GM21786 (cell line): ENCODE measurements at regions not wholly inside any gene's neighbourhood (a gene's known extent, or its start where the extent isn't known, plus 50 kb on each side); places are given as distances from the start of the nearest gene placed in this dataset.
"Not testable (repeated sequence)": the region's sequence is repeated elsewhere in the genome, so short reads cannot be mapped to it uniquely, and the experiment has no call there.

Source experiments
- ATAC-seq: cut with Tn5 transposase; IDR thresholded peaks from one replicate; pipeline ENCODE4 v1.9.1; 2021; ENCODE audit not compliant: unreplicated experiment

- no peak for ATAC-seq
These were observed 55.2 kb downstream of the GCC1 start for GRCh38 chr7:127530148-127530547.

- ATAC-seq, result no peak
These were observed 57.8 kb downstream of the GCC1 start for GRCh38 chr7:127527561-127527960.

GRCh38 chr7:127525866-127526480 lies 59.4 kb downstream of the GCC1 start:
- ATAC-seq, result no peak

- ATAC-seq, result no peak
These were observed 69.1 kb downstream of the GCC1 start for GRCh38 chr7:127516320-127516719.

DNA sequence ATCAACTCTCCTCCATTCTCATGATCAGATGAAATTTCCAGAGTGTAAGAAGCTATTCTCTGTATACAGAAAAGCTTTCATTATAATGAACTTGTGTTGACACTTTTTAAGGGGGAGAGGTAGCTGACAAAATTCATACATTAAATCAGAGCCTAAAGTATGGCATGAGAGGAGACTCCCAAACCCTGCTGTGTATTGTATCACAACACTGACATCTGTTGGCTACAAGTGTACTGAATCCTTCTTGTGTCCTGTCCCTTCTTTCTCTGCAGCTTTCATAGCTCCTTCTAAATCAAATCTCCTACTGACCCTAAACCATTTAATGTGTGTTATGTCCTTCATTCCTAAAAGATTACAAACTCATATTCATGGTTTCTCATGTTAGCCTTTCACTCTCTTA lies 70.9 kb downstream of the GCC1 start:
- no peak for ATAC-seq

DNA sequence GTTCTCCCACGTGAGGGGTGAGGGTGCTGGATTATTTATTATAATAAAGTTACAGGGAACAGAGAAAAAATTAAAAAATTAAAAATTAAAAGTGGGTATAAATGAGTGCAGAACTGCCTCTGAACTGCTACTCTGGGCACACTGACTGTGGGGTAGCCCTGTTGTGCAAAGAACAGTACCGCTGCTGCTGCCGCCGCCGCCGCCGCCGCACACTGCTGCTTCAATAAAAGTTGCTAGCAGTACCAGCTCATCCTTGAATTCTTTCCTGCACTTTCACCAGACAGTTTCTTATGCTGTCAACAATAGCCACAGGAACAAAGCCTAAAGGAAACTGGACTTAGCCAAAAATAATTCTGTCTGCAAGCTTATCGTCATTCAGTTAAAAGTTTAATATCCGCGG lies 72.1 kb downstream of the GCC1 start:
- no peak for ATAC-seq

GRCh38 chr7:127512663-127513062 lies 72.7 kb downstream of the GCC1 start:
- no peak for ATAC-seq

- no peak for ATAC-seq
These were observed 80.7 kb downstream of the GCC1 start for GRCh38 chr7:127504715-127505114.

GRCh38 chr7:127501817-127502216 lies 83.6 kb downstream of the GCC1 start:
- no peak for ATAC-seq

DNA sequence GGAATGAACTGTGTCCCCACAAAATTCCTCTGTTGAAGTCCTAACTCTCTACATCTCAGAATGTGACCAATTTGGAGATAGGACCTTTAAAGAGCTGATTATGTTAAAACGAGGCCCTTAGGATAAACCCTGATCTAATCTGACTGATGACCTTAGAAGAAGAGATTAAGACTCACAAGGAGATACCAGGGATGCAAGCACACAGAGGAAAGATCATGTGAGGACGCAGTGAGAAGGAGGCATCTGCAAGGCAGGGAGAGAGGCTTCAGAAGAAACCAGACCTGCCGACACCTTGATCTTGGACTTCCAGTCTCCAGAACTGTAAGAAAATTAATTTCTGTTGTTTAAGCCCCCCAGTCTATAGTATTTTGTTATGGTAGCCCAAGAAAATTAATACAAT lies 94.9 kb upstream of the ZNF800 start:
- no peak for ATAC-seq

GRCh38 chr7:127486654-127487053 lies 94.1 kb upstream of the ZNF800 start:
- ATAC-seq, result no peak

GRCh38 chr7:127485482-127485881 lies 93.0 kb upstream of the ZNF800 start:
- ATAC-seq, result no peak

GRCh38 chr7:127484954-127485353 lies 92.4 kb upstream of the ZNF800 start:
- ATAC-seq, result no peak

DNA sequence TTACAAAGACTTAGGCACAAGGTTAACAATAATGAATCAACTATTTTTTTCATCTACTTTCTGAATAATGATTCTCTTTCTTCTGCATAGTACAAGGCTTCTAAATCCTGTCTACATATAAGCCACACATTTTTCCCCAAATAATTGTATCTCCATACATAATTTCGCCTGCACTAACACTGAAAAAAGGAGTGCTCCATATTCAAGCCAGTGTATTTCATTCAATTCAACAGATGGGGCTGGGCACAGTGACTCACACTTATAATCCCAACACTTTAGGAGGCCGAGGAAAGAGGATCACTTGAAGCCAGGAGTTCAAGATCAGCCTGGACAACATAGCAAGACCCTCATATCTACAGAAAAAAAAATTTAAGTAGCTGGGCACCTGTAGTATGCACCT lies 86.0 kb upstream of the ZNF800 start:
- ATAC-seq, result no peak

GRCh38 chr7:127478024-127478355 lies 85.5 kb upstream of the ZNF800 start:
- ATAC-seq, result no peak

DNA sequence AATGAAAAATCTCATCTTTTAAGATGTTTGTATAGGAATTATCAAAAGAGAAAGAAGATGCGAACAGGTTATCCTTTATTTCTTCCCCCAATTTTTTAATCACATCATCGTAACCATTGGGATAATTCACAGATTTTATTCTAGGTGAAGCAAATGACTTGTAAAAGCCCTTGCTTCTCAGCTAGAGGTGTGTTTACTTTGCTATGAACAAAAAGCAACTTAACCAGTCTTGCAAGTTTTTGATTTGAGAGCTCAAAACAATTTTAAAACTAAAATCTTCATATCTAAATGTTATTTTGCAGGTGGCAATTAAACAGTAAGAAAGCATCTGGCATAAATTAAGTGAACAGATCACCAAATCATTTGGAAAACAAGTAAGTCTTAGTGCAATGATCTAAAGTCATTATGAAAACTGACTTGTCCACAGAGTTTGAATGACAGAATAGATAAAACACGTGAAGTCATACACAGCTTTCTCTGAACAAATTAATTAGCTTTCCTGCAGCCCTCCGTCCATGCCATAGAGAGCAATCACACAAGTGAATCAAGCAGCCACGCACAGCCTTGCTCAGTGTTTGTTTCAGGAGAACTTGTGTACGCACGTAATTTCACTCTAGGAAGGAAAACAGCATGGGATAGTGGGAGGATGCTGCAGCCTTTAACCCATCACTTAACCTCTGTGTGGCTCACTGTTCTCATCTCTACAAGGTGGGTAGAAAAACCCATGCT lies 85.0 kb upstream of the ZNF800 start:
- ATAC-seq, result no peak

GRCh38 chr7:127476618-127477017 lies 84.1 kb upstream of the ZNF800 start:
- ATAC-seq, result no peak

- no peak for ATAC-seq
These were observed 81.9 kb upstream of the ZNF800 start for GRCh38 chr7:127474457-127474856.

- no peak for ATAC-seq
These were observed 80.9 kb upstream of the ZNF800 start for GRCh38 chr7:127473409-127473808.

DNA sequence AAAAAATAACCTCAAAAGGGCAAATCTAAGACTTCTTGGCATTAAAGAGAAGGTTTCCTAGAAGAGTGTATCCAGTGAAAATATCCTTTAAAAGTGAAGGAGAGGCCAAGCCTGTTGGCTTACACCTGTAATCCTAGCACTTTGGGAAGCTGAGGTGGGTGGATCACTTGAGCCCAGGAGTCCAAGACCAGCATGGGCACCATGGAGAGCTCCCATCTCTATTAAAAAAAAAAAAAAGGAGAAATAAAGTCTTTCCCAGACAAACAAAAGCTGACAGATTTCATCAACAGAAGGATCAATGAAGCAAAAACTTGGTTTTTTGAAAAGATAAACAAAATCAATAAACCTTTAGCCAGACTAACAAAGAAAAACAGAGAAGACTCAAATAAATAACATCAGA lies 67.6 kb upstream of the ZNF800 start:
- no peak for ATAC-seq

- ATAC-seq, result not testable (repeated sequence)
These were observed 58.8 kb upstream of the ZNF800 start for GRCh38 chr7:127451258-127451657.

GRCh38 chr7:127448566-127448965 lies 56.1 kb upstream of the ZNF800 start:
- no peak for ATAC-seq

DNA sequence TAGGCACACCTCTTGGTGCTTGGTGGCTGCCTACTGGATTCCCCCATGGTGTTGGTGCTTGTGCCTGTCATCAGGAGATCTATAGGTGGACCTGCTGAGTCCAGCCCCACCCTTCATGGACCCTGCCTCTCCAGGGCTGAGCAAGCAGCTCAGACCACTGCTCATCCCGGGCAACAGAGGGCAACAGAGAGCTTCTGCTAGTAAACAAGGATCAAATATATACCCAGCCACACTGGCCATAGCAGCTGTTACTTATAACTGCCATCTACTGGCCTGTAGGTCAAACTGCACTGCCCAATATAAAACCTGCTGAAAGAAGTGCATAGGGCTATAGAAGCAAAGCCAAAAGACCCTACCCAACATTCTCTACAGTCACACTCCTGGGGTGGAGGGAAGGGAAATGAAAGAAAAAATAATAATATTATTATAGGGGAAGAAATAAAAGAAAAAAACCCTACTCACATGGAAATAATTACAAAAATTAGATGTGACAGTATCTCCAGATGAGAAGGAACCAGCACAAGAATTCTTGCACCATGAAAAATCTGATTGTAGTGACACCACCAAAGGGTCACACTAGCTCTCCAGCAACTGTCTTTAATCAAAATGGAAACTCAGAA lies 54.9 kb upstream of the ZNF800 start:
- ATAC-seq, result peak; percentile 100
